ENCODE measurements at regions not wholly inside any gene's neighbourhood (a gene's known extent, or its start where the extent isn't known, plus 50 kb on each side); places are given as distances from the start of the nearest gene placed in this dataset.

GRCh38 chr21:16315223-16315622, 585.4 kb downstream of the USP25 start:
- intact Hi-C loops (cut with DNase I) = no loop called here

DNA sequence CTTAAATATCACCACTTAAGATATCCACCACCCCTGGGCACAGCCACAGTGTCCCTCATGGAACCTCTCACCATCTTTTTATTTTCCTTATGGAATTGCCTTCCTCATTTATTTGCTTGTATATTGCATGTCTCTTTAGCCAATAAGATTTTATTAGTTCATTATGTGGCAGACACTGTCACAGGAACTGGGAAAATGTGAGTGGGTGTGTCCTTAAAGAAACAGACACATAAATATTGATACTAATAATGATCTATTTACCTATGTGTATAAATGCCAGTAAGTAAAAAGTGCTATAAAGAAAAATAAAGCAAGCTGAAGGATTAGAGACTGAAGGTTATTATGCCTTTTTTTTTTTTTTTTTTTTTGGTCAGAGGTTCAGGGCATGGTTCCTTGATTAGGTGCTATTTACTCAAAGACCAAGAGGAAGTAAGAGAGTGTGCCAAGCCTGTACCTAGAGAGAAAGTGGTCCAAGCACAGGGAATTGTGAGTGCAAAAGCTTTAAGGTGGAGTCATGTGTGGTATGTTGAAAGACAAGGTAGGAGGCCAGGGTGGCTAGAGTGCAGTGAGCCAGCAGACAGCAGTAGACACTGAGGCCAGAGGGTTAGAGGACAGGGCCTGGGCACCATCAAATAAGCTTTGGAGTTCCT, 589.0 kb downstream of the USP25 start:
- TF ChIP-seq, protein P1, sequence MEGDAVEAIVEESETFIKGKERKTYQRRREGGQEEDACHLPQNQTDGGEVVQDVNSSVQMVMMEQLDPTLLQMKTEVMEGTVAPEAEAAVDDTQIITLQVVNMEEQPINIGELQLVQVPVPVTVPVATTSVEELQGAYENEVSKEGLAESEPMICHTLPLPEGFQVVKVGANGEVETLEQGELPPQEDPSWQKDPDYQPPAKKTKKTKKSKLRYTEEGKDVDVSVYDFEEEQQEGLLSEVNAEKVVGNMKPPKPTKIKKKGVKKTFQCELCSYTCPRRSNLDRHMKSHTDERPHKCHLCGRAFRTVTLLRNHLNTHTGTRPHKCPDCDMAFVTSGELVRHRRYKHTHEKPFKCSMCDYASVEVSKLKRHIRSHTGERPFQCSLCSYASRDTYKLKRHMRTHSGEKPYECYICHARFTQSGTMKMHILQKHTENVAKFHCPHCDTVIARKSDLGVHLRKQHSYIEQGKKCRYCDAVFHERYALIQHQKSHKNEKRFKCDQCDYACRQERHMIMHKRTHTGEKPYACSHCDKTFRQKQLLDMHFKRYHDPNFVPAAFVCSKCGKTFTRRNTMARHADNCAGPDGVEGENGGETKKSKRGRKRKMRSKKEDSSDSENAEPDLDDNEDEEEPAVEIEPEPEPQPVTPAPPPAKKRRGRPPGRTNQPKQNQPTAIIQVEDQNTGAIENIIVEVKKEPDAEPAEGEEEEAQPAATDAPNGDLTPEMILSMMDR (IDR thresholded peaks at IDR 0.05) = no peak
- no peaks in the 10 kb centered on the region for H3K4me1 ChIP-seq

More at GRCh38 chr21:16315223-16315622, 585.4 kb downstream of the USP25 start:
- Histone ChIP-seq H3K36me3 (no peaks in the 10 kb centered on the region), H3K4me1 (no peaks in the 10 kb centered on the region), H3K4me3 (no peak overlapping the region), H3K9me3 (no peaks in the 10 kb centered on the region), H3K27ac (no peak overlapping the region), H3K27me3 (no peaks in the 10 kb centered on the region)
- DNase-seq (no peak), ATAC-seq (no peak)
- TF ChIP-seq, protein P1 (IDR thresholded peaks at IDR 0.05) = no peak

GRCh38 chr21:16320110-16320509, 590.3 kb downstream of the USP25 start:
- Histone ChIP-seq H3K9me3 (no peaks in the 10 kb centered on the region), H3K4me3 (no peak overlapping the region), H3K27me3 (no peaks in the 10 kb centered on the region), H3K36me3 (no peaks in the 10 kb centered on the region), H3K4me1 (no peaks in the 10 kb centered on the region), H3K27ac (no peak overlapping the region)
- TF ChIP-seq, protein P1 (IDR thresholded peaks at IDR 0.05) = no peak
- intact Hi-C loops (cut with DNase I) = no loop called here
- DNase-seq (no peak), ATAC-seq (no peak)

More for the DNA sequence above, 589.0 kb downstream of the USP25 start:
- ATAC-seq = peak; percentile 27
- H3K9me3 ChIP-seq = no peaks in the 10 kb centered on the region
- H3K4me3 ChIP-seq = no peak overlapping the region
- no peak overlapping the region for H3K27ac ChIP-seq
- intact Hi-C loops (cut with DNase I) = no loop called here
- no peaks in the 10 kb centered on the region for H3K27me3 ChIP-seq
- DNase-seq = no peak
- H3K36me3 ChIP-seq = no peaks in the 10 kb centered on the region

DNA sequence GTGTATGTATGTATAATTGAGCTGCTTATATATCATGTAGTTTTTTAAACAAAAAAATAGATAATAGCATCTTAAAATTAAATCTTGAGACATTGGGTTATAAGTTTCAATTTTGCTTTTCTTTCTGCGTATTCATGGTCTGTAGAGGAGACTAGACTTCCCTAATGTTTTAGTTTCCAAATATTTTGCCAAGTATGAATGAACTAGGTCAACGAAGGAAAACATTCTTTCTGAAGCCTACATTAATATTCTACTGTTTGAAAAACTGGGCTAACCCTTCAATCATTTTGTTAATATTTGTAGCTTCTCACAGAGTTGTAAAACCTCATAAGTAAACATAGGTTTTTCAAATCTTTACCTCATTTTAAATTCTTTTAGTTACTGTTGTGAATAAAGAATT, 592.7 kb downstream of the USP25 start:
- Histone ChIP-seq H3K27me3 (no peaks in the 10 kb centered on the region), H3K4me1 (no peaks in the 10 kb centered on the region), H3K9me3 (no peaks in the 10 kb centered on the region), H3K36me3 (no peaks in the 10 kb centered on the region), H3K27ac (no peak overlapping the region), H3K4me3 (no peak overlapping the region)
- intact Hi-C loops (cut with DNase I) = no loop called here
- DNase-seq (no peak), ATAC-seq (no peak)
- TF ChIP-seq, protein P1 (IDR thresholded peaks at IDR 0.05) = no peak

- intact Hi-C loops (cut with DNase I) = no loop called here
- no peak for ATAC-seq
- no peak overlapping the region for H3K27ac ChIP-seq
- no peaks in the 10 kb centered on the region for H3K27me3 ChIP-seq
- no peaks in the 10 kb centered on the region for H3K9me3 ChIP-seq
- no peaks in the 10 kb centered on the region for H3K36me3 ChIP-seq
- no peak for DNase-seq
- no peak overlapping the region for H3K4me3 ChIP-seq
- no peaks in the 10 kb centered on the region for H3K4me1 ChIP-seq
- TF ChIP-seq, protein P1 (IDR thresholded peaks at IDR 0.05) = no peak
These were observed 593.8 kb downstream of the USP25 start for GRCh38 chr21:16323596-16323995.

- Histone ChIP-seq H3K27ac (no peak overlapping the region), H3K27me3 (no peaks in the 10 kb centered on the region), H3K36me3 (no peaks in the 10 kb centered on the region), H3K4me3 (no peak overlapping the region), H3K4me1 (no peaks in the 10 kb centered on the region), H3K9me3 (no peaks in the 10 kb centered on the region)
- intact Hi-C loops (cut with DNase I) = no loop called here
- DNase-seq (no peak), ATAC-seq (no peak)
- TF ChIP-seq, protein P1 (IDR thresholded peaks at IDR 0.05) = no peak
These were observed 594.8 kb downstream of the USP25 start for GRCh38 chr21:16324630-16325029.
